Endothelial cell of umbilical vein (primary cell): ENCODE measurements at regions not wholly inside any gene's neighbourhood (a gene's known extent, or its start where the extent isn't known, plus 50 kb on each side); places are given as distances from the start of the nearest gene placed in this dataset.

ENCODE experiments used
- CTCF ChIP-seq, 2 donors: IDR thresholded peaks; 1 replicate in 1 of 2; 2 replicates in 1 of 2; pipeline ENCODE4 v1.5.1; 2011; ENCODE audit warnings: low read length in 2 of 2, mild to moderate bottlenecking in 2 of 2, moderate library complexity in 2 of 2, control low read depth in 1 of 2, inconsistent platforms in 1 of 2, low read depth in 1 of 2; ENCODE audit not compliant: insufficient read depth in 1 of 2; ENCODE audit errors: extremely low read depth in 1 of 2
- POLR2A ChIP-seq: IDR thresholded peaks from 2 replicates; pipeline ENCODE4 v1.6.1; 2012; ENCODE audit warnings: low read depth, mild to moderate bottlenecking, control low read depth, low read length

GRCh38 chr10:65555192-65555591 is 1370.6 kb upstream of the LRRTM3 start:
- TF ChIP-seq POLR2A = no peak
- no peak for TF ChIP-seq CTCF (IDR thresholded peaks at IDR 0.05; ENCODE audit: extremely low read depth in 1 of 2, insufficient read depth in 1 of 2, low read depth in 1 of 2, low read length in 2 of 2)
